GM18520 (cell line): ENCODE measurements at regions not wholly inside any gene's neighbourhood (a gene's known extent, or its start where the extent isn't known, plus 50 kb on each side); places are given as distances from the start of the nearest gene placed in this dataset.

Source experiments
- ATAC-seq: cut with Tn5 transposase; IDR thresholded peaks from one replicate; pipeline ENCODE4 v1.9.1; 2021; ENCODE audit not compliant: unreplicated experiment

DNA sequence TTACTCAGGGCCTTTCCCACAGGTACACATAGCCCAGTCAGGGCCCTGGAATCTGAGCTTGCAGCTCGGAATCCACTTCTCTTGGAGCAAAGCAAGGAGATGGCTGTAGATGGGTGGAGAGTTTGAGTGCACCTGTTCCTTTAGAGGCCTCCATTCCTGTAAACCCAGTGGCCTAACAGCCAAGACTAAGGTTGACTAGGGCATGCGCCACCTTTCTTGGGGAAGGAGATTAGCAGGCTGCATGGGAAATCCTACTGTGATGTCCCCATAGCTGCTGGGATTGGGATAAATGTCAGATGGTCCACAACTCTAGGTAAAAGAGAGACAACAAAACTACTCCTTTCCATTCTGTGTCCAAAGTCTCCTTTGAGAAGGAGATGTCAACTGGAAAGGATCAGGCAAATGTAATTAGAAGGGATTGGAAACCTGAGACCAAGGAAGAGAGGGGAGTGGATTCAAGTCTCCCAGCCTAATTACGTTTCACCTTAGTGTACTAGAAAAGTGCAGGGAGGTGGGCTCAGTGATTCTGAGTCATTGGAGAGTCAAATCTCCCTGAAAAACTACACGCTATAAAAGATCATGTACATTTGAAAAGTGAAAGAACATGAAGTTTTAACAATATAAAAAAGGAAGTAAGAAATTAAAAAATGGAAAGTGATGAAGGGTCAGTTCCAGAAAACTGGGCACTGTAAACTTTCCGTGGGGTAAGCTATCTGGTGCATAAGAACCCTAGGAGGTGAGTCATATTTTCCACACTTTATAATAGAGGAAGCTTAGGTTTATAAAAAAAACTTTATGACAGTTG lies 104.2 kb downstream of the SEC61B start:
- no peak for ATAC-seq

DNA sequence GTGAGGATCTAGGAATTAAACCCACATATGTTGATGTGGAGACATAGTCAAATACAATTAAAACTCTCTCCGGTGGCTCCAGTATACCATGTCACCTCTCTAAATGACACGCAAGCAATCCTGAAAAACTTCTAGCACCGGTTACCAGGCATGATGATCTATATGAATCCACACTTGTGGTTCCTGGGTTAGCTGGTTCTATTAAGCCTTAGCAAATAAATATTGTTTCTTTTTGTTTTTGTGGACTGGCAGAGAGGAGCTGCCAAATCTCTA lies 104.8 kb downstream of the SEC61B start:
- ATAC-seq: no peak

DNA sequence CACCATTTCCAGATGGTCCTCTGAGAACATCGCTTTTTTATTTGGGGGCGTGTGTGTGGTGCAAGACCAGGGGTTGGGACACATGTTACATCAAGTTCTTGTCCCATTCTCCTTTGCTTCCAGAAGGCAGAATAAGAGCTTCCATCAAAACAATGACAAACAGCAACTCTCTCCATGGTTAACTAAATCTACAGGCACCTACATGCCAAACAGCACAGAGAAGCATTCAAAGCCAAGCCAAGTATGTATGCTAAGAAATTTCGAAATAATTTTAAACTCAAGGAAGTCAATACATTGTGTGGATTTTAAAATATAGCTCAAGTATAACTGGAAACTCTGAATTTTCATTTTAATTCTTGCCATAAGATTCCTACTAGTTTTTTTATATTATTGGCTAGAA lies 105.6 kb downstream of the SEC61B start:
- ATAC-seq: no peak

DNA sequence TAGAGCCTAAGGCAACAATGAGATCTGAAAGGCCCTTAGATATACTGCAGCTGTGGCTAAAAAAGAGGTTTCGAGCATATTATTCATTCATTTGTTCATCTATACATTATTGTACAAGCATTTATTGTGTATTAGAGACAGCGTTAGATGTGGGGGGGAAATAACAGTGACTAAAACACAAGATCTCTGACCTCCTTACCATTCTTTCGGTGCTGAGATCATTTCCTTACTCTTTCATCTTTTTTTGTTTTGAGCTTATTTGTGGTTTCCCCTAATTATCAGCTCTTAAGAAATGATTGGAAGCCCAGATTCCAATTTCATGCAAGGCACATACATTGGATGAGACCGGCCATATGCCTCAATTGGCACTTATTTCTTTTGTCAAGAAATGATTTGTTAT lies 113.2 kb downstream of the SEC61B start:
- no peak for ATAC-seq

DNA sequence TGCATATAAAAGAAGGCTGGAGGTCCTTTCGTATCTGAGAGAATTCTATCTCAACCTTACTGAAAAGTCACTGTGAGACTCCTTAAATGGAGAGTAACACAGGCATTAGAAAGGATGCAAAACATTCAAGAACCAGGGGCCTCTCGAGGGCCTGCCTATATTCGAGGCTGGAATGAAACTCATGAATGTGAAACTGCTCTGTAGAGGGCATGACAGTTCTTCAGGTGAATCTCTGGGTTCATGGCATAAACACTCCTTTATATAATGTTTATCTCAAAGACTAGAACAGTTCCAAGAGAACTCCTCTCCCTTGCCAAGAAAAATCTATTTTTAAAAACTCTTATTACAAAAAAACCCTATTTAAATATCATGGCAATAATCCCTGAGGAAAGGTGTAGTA lies 113.9 kb downstream of the SEC61B start:
- ATAC-seq: no peak

DNA sequence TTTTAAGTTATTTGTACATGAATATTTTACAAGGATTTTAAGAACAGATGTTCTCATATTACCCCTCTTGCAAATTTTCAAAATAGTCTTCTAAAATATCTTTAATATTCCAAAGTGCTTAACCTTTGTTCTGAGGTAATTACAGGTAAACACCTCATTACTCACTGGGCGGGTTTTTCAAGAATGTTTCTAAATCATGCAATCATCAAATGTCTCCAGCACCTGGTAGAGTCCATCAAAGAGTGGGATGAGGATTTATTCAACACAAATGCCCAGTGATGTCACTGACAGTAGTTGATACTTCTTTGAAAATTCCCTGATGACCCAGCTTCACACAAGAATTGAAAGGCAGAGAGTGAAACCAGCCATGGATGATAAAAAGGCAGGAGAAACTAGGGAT lies 114.4 kb downstream of the SEC61B start:
- no peak for ATAC-seq

DNA sequence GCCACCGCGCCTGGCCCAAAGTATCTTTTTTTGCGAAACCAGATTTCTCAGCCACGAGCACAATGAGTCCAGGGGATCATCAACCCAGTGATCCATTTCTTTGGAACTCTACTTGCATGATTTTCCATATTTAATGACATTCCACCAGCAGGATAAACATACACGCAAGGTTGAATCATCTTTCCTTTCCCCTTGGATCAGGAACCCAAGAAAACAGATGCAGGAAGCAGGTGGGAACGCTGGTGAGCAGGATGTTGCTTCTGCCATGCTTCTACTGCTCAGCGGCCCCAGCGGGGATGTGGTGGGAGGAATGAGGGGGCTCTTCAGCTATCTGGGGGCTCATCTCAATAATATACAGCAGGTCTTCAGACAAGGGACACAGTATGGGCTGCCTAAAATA lies 118.2 kb downstream of the SEC61B start:
- ATAC-seq: no peak

DNA sequence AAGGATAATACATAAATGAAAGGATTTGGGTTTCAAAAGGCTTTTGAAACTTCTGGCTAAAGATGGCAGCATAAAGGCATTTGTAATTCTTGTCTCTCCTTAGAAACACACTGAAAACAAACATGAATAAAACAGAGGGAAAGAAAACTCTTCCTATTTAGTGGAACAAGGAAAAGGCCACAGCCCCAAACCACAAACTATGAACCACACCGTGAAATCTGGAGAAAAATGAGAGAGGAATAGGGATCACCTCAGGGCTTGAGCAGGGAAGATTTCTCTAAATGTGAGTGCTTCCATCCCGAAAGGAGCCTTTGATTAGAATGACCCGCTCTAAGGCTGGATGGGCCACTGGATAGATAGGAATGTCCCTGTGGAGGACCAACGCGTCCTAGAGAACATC lies 119.6 kb downstream of the SEC61B start:
- no peak for ATAC-seq

DNA sequence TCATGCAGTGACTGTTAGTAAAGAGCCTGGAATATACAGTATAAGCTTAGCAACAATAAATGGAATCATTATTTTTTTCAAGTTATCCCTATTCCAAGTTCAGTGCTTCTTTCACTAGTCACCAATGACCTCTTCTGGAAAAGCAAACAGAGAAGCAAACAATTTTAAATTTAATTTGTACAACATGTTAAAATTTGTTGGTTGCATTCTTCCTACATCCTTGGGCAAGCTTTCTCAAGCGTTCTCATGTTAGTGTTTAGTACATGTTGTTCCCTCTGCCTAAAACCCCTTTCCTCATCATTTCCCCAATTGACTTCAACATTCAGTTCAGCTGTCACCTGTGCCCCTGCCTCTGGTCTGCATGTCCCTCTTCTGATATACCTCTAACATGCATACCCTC lies 123.4 kb downstream of the SEC61B start:
- no peak for ATAC-seq

DNA sequence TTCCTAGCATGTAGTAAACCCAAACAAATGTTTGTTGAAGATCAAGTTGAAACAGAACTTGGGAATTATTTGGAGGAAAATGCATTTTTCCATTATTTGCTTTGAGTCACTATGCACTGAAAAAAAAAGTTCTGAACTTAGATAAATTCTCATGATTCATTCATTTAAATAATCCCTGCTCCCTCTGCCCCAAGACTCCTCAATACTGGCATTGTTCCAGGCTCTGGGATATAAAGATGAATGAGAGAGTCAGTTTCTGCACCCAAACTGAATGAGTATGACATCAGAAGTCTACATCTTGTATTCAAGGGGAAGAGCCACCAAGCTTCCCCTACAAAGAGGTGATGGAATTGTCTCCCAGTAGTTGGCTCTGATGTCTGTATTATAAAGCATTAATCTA lies 123.9 kb downstream of the SEC61B start:
- ATAC-seq: no peak

DNA sequence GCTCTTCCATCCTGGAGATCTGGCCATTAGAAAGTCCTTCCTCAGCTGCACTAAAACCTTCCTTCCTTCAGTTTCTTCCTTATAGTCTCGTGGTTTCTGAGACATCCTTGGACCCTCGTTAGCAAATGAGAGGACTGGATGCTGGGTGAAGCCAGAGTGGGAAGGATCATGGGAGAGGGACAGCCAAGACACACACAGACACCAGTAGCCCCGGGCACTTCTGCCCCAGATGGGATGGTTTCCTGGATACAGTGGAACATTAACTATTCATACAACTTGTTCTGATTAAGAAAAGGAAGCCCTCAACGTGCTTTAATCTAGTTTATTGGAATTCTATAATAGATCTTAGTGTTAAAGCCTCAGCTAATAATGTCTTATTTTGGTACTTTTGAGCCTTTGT lies 125.5 kb downstream of the SEC61B start:
- ATAC-seq: no peak

DNA sequence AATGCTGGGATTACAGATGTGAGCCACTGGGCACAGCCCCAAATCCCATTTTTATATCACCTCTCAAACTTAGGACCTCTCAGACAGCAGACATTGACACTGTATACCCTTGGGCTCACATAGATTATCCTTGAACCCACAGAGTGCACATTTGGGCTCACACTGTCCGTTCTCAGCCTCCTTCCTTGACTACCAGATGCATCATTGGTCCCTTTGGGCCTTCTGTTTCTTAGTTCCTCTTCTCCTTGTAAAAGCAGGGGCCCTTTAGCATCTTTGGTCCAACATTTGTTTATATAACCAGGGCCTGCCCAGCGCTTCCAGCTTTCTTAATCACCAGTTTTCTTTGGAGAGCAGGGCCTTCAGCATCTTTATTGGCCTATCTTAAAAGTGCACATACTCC lies 126.2 kb downstream of the SEC61B start:
- no peak for ATAC-seq

DNA sequence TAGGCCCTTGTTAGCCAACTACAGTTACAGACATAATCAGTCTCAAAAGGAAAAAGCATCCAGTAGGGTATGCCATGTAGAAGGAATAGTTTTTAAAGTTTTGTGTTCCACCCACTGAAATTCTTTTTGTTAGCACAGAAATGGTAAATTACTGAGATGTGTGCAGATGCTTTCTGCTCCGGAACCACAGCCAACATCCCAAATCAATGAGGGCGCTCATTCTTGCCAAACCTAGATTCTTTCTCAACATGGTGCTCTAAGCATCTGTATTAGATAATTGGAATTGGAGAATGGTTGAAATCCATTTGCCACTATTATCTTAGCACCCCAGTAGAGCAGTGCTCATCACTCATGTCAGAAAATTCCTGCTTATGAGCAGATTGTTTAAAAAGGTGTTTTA lies 127.8 kb downstream of the SEC61B start:
- ATAC-seq: no peak

DNA sequence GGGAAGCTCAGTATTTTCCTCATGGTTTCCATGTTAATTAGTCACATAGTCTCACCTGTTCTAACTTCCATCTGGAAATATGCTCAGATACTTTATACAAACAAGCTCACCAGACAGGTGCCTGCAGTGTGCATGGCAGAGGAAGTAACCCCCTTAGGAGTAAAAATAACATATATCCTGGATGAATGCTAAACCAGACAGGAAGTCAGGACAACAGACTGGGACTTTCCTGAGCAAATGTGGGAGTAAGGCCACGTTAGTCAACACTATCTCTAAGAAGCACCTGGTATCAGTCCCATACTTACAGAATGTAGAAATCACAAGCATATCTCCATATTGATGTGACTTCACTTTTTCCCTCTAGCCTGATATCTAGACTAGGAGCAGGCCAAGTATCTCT lies 128.4 kb downstream of the SEC61B start:
- no peak for ATAC-seq

DNA sequence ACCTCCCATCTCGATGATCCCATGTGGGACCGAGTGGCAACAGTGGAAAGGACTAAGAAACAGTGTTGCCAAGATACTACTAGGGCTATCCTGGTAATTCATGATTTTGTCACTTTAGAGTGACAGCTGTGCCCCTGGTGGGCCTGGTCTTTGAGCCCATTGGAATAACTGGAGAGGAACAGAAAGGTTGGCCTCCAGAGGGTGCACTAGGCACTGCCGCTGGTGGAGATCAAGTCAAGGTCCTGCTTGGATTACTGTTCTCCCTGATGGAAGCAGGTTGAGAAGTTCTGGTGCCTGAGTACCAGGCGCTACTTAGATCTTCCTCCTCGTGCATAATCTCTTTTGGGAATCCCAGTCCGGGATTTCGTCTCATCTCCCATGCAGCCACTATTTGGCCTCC lies 129.6 kb downstream of the SEC61B start:
- ATAC-seq: no peak

DNA sequence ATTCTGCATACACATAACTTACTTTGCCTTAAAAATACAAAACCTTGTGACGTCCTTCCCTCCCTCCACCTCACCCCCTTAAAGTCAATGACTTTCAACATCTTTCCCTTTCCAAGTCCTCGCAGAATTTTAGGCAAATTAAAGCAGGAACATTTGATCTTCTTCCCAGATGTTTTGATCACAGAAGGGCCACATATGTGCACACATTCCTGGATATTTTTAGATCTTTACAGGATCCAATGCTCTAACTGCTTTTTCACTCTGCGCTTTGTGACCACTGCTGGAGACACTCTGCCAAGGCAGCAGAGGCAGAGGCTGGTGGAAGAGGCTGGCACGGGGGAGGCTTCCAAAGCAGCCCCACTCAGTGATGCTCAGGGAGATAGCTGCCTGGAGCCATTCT lies 130.7 kb downstream of the SEC61B start:
- no peak for ATAC-seq

DNA sequence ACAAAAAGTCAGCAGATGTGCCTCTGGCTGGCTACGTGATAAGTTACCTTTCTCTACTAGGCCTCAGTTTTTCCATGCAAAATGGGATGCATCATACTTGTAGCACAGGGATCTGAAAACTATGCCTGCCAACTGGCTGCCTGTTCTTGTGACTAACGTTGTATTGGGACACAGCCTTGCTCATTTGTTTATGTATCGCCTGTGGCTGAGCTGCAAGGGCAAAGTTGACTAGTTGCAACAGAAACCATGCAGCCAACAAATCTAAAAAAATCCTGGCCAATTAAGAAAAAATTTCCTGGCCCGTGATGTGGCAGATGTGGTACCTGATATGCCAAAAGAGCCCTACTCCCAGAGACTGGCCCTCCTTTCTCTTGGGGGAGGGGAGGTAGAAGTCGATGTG lies 131.3 kb downstream of the SEC61B start:
- no peak for ATAC-seq

DNA sequence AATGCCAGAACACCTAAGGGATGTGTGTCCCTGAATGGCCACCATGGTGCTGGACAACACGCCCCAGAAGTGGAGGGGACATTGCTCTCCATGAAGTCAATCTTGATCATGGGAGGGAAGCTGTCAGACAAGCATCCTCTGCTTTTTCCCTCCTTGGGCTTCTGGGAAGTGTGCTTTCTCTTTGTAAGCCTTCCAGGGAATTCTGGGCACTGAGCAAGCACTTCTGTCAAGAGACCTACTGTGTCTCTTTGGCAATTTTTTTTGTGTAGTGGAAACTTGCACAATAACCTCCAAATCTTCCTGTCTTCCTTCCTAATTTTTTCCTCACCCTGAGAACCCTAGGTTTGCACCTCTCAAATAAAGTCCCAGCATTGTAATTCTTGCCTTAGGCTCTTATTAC lies 132.0 kb downstream of the SEC61B start:
- no peak for ATAC-seq

DNA sequence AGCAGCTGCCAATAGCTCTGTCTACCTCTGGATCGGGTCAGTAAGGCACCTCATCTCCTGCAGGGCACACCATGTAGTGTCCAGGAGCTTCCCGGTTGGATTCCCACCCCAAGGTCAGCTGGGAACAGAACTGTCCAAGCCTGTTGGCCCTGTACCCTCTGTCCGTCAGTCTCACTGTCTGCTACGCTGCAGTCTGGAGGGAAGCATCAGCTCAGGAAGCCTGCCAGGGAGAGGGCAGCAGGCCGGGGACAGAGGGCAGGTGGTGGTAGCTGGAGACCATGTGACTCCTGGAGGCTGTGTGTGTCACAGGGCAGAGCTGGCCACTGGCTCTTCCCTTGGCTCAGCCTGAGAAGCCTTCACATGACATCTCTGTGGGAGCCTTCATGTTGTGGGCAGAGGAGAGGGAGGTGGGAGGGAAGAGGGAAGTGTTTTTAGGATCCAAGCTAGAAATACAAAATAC lies 134.5 kb downstream of the SEC61B start:
- no peak for ATAC-seq

DNA sequence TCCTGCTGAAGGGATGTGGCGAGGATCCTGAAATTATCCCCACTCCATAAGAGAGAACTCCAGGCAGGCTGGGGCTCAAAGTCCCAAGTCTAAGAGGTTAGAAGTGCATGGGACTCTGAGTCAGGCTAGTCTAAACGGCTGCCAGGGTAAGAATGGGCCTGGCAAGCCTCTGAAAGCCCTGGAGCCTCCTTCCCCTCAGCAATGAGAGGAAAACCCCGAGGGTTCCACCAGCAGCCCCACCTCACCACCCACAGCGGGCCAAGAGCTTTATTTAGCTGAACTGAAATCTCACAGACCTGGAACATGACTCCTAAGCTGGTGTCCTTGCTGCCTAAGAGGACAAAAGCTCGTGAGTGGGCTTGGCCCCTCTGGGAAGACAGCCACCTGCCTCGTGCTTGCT lies 135.5 kb downstream of the SEC61B start:
- no peak for ATAC-seq

DNA sequence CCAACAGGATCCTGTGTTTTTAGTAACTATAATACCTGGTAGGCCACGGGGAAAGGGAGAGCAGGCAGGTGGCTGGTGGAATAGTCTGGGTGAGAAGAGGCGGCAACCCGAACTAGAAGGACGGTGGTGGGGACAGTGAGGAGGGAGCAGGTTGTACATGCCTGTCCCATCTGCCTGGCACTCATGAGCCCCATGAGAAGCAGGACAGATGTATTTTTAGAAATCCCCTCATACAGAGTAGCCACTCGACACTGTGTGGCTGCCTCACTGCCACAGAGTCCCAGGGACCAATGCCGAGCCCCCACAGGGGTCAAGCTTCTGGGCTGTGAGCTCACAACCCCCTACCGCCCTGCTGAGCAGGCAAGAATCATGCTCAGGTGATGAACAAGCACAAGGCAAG lies 136.6 kb downstream of the SEC61B start:
- ATAC-seq: no peak

DNA sequence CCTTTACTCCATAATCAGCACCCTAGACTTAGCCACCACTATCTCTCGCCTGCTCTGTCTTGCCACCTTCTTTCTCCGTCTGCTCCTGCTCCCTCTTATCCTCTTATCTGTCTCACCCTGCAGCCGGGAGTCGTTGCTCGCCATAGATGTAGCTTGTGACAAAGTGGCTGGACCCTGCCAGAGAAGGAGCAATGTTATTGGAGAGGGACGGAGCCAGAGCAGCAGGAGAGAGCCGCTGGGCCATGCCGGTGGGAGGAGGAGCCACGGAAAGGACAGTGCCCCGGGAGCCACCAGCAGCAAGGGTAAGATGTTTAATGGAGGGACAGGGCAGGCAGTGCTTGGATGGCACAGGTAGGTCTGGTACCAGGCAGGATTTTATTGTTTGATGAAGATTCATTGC lies 137.3 kb downstream of the SEC61B start:
- ATAC-seq: no peak

DNA sequence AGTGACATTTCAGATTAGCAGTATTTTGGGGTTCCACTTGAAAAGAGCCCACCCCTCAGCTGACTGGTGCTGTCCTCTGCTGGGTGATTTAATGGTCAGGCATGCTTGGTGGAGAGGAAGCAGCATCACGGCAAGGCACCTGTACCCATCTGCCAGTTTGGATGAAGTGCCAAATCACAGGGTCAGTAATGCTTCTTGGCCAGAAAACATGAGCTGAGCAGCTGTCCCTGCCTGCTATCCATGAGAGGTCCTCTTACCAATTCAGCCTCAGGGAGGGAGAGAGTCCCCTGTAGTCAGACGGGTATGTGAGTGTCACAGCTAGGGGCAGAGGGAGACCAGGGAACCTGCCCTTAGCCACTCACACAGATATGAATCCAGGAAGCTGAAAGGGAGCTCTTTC lies 137.9 kb downstream of the SEC61B start:
- ATAC-seq: no peak

DNA sequence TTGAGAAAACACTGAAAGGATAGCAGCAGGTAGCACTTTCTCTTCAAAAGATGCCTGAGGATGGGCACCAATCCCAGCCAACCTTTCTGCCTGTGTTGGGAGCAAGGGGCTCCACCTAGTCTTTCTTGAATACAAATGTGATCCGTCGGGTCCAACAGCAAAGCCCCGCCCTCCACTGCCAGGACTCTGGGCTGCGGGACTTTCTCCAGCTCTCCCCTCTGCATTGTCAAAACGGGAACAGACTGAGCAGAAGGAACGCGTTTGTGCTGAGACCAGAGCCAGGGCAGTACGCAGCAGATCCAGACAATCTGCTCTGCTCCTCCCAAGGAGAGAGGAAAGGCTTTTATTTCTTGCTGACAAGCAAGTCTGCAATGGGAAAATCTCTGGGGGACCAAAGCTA lies 139.7 kb downstream of the SEC61B start:
- ATAC-seq: no peak
